IPS DF 4.7 (cell line): ENCODE measurements at regions not wholly inside any gene's neighbourhood (a gene's known extent, or its start where the extent isn't known, plus 50 kb on each side); places are given as distances from the start of the nearest gene placed in this dataset.

Experiments used
- DNase-seq: peaks from one replicate; pipeline ENCODE4 v3.0.0-alpha.2; 2013; ENCODE audit warnings: low spot score; ENCODE audit errors: extremely low read depth

DNA sequence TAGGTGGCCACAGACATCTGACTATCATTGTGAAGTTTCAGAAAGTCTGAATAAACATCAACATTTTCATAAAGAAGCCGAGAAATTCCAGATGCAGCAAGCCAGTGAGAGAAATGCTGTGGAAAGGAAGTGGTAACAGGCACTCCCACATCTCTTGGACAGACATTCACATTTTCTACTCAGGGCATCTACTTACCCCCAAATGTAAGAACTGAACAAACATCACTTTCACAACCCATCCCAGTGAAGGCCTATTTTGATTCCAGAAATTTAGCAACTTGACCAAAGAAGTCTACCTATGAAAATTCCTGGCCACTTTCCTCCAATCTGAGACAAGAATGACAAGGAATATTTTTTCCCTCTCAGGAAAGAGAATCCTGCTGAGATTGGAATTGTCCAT is 224.8 kb upstream of the DCBLD2 start:
- DNase-seq = no peak

GRCh38 chr3:99119385-99119784 is 217.9 kb upstream of the DCBLD2 start:
- DNase-seq = no peak

DNA sequence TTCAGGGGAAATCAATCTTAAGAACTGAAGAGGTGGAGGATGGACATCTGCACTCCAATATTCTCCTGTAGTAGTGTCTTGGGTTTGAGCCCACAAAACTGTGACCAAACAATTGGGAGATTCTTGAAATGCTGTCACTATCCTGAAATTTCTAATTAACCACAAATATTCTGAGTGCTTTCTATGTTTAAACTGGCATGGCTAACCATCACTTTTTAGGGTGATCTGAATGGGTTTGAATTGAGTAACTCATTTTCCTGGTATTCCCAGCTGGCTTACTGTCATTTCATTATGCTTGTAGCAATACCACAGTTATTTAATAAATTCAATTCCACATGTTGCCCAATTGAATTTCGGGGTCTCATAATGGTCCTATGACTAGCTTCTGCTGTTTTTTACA is 216.9 kb upstream of the DCBLD2 start:
- DNase-seq = no peak

- DNase-seq = peak; percentile 28
These were observed 213.2 kb upstream of the DCBLD2 start for GRCh38 chr3:99114565-99115291.

- no peak for DNase-seq
These were observed 209.7 kb upstream of the DCBLD2 start for GRCh38 chr3:99111235-99111634.

- DNase-seq = no peak
These were observed 208.9 kb upstream of the DCBLD2 start for GRCh38 chr3:99110401-99110800.

GRCh38 chr3:99108508-99108907 is 207.0 kb upstream of the DCBLD2 start:
- no peak for DNase-seq

DNA sequence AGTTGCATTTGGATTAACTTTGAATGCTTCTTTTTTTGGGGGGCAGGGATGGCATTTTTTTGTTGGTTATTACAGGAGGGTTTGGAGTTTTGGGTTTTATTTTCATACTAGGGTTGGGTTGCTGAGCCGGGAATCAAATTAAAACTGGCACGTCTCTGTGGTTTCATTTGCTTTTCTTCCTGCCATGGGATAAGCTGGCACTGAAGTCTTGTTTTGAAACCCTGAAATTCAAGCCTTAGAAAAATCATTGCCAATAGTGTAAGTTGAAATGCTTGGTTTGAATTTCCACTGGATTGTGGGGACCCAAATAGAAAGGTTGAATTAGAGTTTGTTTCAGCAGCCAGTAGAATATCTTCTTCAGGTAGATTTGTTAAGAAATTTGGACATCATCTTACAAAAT is 193.1 kb upstream of the DCBLD2 start:
- no peak for DNase-seq

GRCh38 chr3:99087277-99087676 is 185.8 kb upstream of the DCBLD2 start:
- no peak for DNase-seq

GRCh38 chr3:99084826-99085225 is 183.3 kb upstream of the DCBLD2 start:
- DNase-seq = no peak

DNA sequence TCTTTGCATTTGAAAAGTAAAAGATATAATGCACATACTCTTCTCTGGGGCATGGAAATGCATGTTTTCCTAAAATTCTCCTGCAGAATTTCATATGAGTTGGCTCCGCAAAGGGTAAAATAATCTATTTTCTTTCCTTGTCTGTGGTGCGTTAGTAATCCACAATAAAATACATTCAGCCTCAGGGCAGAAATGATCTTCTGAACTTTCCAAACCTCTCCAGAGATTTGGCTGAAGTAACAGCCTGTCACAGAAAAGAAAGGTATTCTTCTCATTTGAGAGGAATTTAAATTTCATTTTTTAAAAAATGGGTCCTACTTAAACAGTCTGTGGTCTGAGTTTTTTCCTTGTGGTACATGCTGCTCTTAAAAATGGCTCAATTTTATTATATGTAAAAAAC is 182.7 kb upstream of the DCBLD2 start:
- DNase-seq = no peak

DNA sequence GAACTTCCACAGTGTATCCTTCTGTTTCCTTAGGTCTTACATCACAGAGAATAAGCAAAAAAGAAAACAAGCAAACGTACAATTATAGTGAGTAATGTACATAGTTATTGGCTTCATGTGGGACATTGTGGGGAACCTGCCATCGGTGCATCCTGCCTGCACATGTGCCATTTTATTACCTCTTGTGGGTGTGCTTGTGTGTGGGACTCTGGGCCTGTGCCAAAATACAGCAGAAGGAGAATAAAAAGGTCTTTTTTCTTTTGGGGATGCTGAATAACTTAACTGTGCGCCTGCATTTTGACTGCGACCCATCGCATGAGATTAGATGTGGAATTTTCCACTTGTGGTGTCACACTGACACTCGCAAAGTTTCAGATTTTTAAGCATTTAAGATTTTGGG is 169.6 kb upstream of the DCBLD2 start:
- DNase-seq = no peak

DNA sequence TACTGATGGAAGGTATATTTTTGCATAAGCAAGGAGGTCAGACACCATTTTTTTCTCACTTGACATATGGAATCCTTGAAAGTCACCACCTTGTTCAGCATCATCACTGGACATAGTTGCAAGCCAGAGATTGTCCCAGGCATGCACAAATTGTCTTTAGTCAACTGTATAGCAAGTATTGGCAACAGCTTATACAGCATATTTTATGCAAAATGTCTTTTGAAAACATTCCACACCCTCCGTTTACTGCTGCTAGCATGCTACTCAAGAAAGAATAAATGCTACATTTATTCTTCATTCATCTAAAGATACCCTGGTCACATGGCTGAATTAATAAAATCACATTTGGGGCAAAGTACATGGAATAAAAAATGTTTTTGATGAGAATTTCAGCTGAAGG is 168.5 kb upstream of the DCBLD2 start:
- no peak for DNase-seq

DNA sequence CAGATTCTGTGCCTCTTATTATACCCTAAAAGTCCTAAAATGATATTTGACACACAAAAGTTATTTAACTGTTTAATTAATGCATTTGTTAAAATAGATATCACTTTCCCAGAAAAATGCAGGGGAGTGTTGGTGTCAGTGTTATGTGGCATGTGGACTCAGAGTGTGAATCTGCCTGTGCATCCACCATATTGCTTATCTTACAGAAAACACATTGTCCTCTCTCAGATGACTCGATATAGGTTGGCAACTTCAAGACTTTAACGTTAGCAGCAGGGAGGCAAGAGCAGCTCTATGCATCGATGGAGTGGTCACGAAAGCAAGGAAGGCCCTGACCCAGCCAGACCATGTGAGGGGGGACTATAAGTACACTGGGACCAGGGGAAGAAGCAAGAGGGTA is 165.4 kb upstream of the DCBLD2 start:
- no peak for DNase-seq

- DNase-seq = no peak
These were observed 147.7 kb upstream of the DCBLD2 start for GRCh38 chr3:99049164-99049563.

DNA sequence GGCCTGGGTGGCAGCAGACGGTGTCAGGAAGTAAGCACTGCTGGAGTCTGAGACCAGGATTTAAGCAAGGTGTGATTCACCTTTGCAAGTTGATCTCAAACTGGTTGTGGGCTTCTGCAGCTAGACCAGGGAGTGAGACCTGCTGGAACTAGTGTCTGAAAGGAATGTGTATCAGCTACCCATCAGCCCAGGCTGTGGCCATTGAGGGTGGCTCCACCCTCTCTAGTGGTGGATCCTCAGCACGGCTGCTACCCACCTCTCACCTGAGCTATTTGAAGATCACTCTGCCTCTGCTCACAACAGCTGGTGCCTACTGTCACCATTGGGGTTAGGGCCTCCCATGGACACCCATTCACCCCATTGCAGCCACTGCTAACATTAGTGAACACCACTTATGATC is 140.3 kb upstream of the DCBLD2 start:
- no peak for DNase-seq

DNA sequence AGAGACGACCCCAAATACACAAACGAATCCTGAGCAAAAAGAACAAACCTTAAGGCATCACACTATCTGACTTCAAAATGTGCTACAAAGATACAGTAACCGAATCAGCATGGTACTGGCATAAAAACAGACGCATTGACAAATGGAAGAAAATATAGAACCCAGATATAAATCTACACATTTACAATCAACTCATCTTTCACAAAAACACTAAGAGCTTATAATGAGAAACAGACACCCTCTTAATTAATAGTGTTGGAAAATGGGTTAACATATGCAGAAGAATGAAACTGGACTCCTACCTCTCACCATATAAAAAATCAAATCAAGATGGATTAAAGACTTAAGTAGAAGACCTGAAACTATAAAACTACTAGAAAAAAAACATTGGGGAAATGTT is 130.3 kb upstream of the DCBLD2 start:
- DNase-seq = no peak

DNA sequence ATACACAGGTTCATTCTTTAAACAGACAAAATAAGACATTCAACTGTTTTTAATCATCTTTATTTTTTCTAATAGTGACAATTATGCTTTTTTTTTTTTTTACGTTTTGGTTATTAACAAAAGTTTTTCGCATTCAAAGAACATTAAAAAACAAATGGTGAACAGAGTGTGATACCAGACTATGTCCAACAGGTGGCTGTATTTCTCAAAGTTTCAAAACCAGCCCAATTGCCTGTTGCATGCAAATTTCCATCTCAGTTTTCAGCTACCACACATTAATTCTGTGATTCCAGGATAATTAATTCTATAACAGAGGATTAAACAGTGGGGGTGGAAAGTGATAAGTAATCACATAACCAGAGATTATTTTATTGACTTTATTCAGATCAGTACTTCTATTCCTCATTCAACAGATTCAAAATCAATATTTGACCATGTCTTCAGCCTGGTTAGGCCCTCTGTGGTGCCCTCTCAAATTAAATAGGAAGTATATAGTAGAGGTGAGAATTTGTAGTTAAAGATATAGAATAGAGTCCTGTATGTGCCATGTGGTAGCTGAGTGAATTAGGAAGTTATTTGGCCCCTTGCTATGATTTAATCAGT is 122.2 kb upstream of the DCBLD2 start:
- DNase-seq = no peak

- DNase-seq = no peak
These were observed 120.0 kb upstream of the DCBLD2 start for GRCh38 chr3:99021466-99021865.

DNA sequence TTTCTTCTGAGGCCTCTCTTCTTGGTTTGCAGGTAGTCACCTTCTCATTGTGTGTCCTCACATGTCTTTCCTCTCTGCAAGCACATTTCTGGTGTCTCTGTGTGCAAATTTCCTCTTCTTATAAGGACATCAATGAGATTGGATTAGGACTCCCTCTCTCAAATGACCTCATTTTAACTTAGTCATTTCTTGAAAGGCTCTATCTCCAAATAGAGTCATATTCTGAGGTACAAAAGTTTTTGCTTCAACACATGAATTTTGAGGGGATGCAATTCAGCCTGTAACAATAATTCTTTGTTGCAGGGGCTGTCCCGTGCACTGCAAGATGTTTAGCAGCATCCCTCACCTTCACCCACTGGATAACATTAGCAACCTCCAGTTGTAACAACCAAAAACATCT is 115.0 kb upstream of the DCBLD2 start:
- no peak for DNase-seq

DNA sequence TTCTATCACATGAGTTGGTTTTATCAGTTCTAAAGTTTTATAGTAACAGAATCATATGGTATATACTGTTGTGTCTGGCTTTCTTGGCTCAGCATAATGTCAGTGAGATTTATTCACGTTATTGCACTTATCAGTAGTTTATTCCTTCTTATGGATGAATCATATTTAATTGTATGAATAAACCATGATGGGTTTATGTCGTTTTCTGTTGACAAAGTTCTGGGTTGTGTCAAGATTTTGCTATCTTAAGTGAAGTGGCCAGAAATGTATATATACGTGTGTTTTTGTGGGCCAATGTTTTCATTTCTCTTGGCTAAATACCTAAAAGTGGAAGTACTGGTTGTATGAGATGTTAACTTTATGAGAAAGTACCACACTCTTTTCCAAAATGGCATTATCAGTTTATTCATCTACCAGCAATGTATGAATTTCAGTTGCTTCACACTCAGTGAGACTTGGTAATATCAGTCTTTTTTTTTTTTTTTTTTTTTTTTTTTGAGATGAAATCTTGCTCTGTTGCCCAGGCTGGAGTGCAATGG is 112.4 kb upstream of the DCBLD2 start:
- no peak for DNase-seq

- no peak for DNase-seq
These were observed 111.6 kb upstream of the DCBLD2 start for GRCh38 chr3:99013077-99013476.

DNA sequence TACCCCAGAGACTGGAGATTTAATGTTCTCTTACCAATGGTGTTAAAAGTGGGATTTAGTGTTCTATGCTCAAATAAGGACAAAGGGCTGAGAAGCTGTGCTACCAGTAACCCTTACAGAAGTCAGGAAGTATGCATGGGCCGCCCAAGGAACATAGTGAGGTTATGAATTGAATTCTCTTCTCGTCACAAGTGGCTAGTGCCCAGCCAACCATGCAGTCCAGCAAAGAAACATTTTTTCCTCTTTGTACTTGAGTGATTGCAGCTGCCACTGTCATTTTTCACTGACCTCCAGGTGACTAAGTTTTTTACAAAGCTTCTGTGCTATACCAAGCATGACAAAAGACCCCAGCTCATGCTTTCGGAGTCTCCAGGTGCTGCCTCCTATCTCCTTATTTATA is 110.6 kb upstream of the DCBLD2 start:
- DNase-seq = no peak
